ENCODE measurements at regions not wholly inside any gene's neighbourhood (a gene's known extent, or its start where the extent isn't known, plus 50 kb on each side); places are given as distances from the start of the nearest gene placed in this dataset.

GRCh38 chr14:58815161-58815701 is 177.5 kb downstream of the DACT1 start:
- FAIRE-seq (no peak), DNase-seq (ENCODE audit: low read depth, low spot score) (no peak), ATAC-seq (no peak)
- ChIA-PET POLR2A (no interaction called here), SMC1A (ENCODE audit: uncharacterized antibody, unreplicated experiment) (interaction anchor here (0.6 to 13.9 kb wide), 8 partner anchors 12 to 346 kb away, joined by 3 to 161 read pairs (median 4); no protein-coding TSS in a partner anchor), RAD21 (ENCODE audit: unreplicated experiment) (interaction anchor here (1.8 kb wide), 1 partner anchor 20 kb away, joined by 8 read pairs; no protein-coding TSS in a partner anchor), CTCF (interaction anchor here (0.6 to 6.3 kb wide), 4 partner anchors 10 to 25 kb away, joined by 3 to 49 read pairs (median 4); no protein-coding TSS in a partner anchor)
- H3K27ac ChIP-seq (ENCODE audit: control insufficient read depth, insufficient read depth) = no peak overlapping the region
- no peaks in the 10 kb centered on the region for H4K20me1 ChIP-seq (ENCODE audit: control insufficient read depth, insufficient read depth)
- H3K36me3 ChIP-seq (ENCODE audit: control insufficient read depth in 2 of 2, insufficient read depth in 2 of 2, low read length in 1 of 2) = no peaks in the 10 kb centered on the region
- H3K9ac ChIP-seq (ENCODE audit: control insufficient read depth, insufficient read depth, low read length) = no peak overlapping the region
- H2AFZ ChIP-seq (ENCODE audit: control insufficient read depth, low read depth, low read length) = no peak overlapping the region
- in situ Hi-C loops (cut with MboI) = no loop called here
- TF ChIP-seq WRNIP1 (IDR thresholded peaks at IDR 0.05; ENCODE audit: borderline replicate concordance, low read depth, low read length) (no peak), SIX5 (IDR thresholded peaks at IDR 0.05; ENCODE audit: low read depth, low read length, severe bottlenecking) (no peak), GATAD2B (conservative IDR thresholded peaks at IDR 0.05; ENCODE audit: low read depth) (no peak), FOXK2 (IDR thresholded peaks at IDR 0.05) (no peak), MEF2A (IDR thresholded peaks at IDR 0.05; ENCODE audit: insufficient read depth, low read depth, low read length) (no peak), ATF3 (IDR thresholded peaks at IDR 0.05; ENCODE audit: borderline replicate concordance, extremely low read depth, low read depth, low read length) (no peak), SUZ12 (IDR thresholded peaks at IDR 0.05; ENCODE audit: unreplicated experiment) (no peak), E4F1 (IDR thresholded peaks at IDR 0.05; ENCODE audit: borderline replicate concordance, partially characterized antibody) (no peak)
- TF ChIP-seq, protein P1, sequence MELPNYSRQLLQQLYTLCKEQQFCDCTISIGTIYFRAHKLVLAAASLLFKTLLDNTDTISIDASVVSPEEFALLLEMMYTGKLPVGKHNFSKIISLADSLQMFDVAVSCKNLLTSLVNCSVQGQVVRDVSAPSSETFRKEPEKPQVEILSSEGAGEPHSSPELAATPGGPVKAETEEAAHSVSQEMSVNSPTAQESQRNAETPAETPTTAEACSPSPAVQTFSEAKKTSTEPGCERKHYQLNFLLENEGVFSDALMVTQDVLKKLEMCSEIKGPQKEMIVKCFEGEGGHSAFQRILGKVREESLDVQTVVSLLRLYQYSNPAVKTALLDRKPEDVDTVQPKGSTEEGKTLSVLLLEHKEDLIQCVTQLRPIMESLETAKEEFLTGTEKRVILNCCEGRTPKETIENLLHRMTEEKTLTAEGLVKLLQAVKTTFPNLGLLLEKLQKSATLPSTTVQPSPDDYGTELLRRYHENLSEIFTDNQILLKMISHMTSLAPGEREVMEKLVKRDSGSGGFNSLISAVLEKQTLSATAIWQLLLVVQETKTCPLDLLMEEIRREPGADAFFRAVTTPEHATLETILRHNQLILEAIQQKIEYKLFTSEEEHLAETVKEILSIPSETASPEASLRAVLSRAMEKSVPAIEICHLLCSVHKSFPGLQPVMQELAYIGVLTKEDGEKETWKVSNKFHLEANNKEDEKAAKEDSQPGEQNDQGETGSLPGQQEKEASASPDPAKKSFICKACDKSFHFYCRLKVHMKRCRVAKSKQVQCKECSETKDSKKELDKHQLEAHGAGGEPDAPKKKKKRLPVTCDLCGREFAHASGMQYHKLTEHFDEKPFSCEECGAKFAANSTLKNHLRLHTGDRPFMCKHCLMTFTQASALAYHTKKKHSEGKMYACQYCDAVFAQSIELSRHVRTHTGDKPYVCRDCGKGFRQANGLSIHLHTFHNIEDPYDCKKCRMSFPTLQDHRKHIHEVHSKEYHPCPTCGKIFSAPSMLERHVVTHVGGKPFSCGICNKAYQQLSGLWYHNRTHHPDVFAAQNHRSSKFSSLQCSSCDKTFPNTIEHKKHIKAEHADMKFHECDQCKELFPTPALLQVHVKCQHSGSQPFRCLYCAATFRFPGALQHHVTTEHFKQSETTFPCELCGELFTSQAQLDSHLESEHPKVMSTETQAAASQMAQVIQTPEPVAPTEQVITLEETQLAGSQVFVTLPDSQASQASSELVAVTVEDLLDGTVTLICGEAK (IDR thresholded peaks at IDR 0.05; ENCODE audit: borderline replicate concordance) = no peak
- TF ChIP-seq, protein P2, sequence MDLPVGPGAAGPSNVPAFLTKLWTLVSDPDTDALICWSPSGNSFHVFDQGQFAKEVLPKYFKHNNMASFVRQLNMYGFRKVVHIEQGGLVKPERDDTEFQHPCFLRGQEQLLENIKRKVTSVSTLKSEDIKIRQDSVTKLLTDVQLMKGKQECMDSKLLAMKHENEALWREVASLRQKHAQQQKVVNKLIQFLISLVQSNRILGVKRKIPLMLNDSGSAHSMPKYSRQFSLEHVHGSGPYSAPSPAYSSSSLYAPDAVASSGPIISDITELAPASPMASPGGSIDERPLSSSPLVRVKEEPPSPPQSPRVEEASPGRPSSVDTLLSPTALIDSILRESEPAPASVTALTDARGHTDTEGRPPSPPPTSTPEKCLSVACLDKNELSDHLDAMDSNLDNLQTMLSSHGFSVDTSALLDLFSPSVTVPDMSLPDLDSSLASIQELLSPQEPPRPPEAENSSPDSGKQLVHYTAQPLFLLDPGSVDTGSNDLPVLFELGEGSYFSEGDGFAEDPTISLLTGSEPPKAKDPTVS (IDR thresholded peaks at IDR 0.05; ENCODE audit: low read depth, low read length) = no peak
- intact Hi-C loops (cut with micrococcal nuclease; ENCODE audit: unreplicated experiment) = no loop called here
- 50% methylated on average over 2 of the region's 2 CpGs for WGBS (ENCODE audit: insufficient coverage, insufficient replicate concordance, low lambda C conversion rate, missing lambda C conversion rate)
- no peaks in the 10 kb centered on the region; the same call in 2 of the 3 replicates for H3K9me3 ChIP-seq (replicated peaks; ENCODE audit: control insufficient read depth, insufficient read depth, low read length)
- H3K4me3 ChIP-seq = no peak overlapping the region
- H3K79me2 ChIP-seq (ENCODE audit: control insufficient read depth, insufficient read depth, low read length) = no peaks in the 10 kb centered on the region
- H3K4me1 ChIP-seq (ENCODE audit: control insufficient read depth, insufficient read depth, low read length) = no peaks in the 10 kb centered on the region
- H3K27me3 ChIP-seq (replicated peaks in 1 of 2; ENCODE audit: control insufficient read depth in 2 of 2, insufficient read depth in 2 of 2, low read length in 1 of 2) = no peaks in the 10 kb centered on the region
- H3K4me2 ChIP-seq (ENCODE audit: control insufficient read depth, insufficient read depth) = no peak overlapping the region
- no TSS peak for BruUV-seq (replicated peaks)

Measured in GM12878 (cell line).